LNCaP clone FGC (cell line): ENCODE measurements at regions not wholly inside any gene's neighbourhood (a gene's known extent, or its start where the extent isn't known, plus 50 kb on each side); places are given as distances from the start of the nearest gene placed in this dataset.

Experiments
- DNase-seq: peaks from one replicate; pipeline ENCODE4 v3.0.0-alpha.2; 2011; ENCODE audit warnings: low read depth
- H3K4me3 ChIP-seq: 2 replicates; pipeline ENCODE4 v1.5.1; 2011; ENCODE audit warnings: mild to moderate bottlenecking, low read depth, low read length, control low read depth
- CTCF ChIP-seq: IDR thresholded peaks from 2 replicates; pipeline ENCODE4 v1.5.1; 2012; ENCODE audit warnings: mild to moderate bottlenecking; ENCODE audit not compliant: control insufficient read depth, insufficient read depth; ENCODE audit errors: extremely low read depth

GRCh38 chr3:33932010-33932764 lies 133.8 kb downstream of the PDCD6IP start:
- no peak overlapping the region for H3K4me3 ChIP-seq
- no peak for TF ChIP-seq CTCF
- no peak for DNase-seq

- no peak overlapping the region for H3K4me3 ChIP-seq
- no peak for DNase-seq
- TF ChIP-seq CTCF, result no peak
Measured at GRCh38 chr3:33936171-33936920, 137.9 kb downstream of the PDCD6IP start.

- no peak for TF ChIP-seq CTCF
- H3K4me3 ChIP-seq, result no peak overlapping the region
Measured at GRCh38 chr3:33936921-33937525, 138.6 kb downstream of the PDCD6IP start.

GRCh38 chr3:33937628-33938027 lies 139.2 kb downstream of the PDCD6IP start:
- DNase-seq, result no peak
- H3K4me3 ChIP-seq, result no peak overlapping the region
- TF ChIP-seq CTCF, result no peak

More at GRCh38 chr3:33936921-33937525, 138.6 kb downstream of the PDCD6IP start:
- DNase-seq, result no peak

GRCh38 chr3:33940149-33940548 lies 141.7 kb downstream of the PDCD6IP start:
- no peak overlapping the region for H3K4me3 ChIP-seq
- no peak for TF ChIP-seq CTCF
- no peak for DNase-seq

- DNase-seq, result no peak
- no peak overlapping the region for H3K4me3 ChIP-seq
- TF ChIP-seq CTCF, result no peak
Measured at GRCh38 chr3:33940736-33941135, 142.3 kb downstream of the PDCD6IP start.
